Ascending aorta (tissue), 2 donors: ENCODE measurements at regions not wholly inside any gene's neighbourhood (a gene's known extent, or its start where the extent isn't known, plus 50 kb on each side); places are given as distances from the start of the nearest gene placed in this dataset.

Experiments used
- DNase-seq, 2 donors: peaks; one replicate each; pipeline ENCODE4 v3.0.0-alpha.2; 2019; ENCODE audit warnings: low spot score in 2 of 2
- H3K27ac ChIP-seq, 2 donors: fragments of 200-600 bp; sonication (generic); one replicate each; pipeline ENCODE4 v1.5.1; 2016 to 2017; ENCODE audit warnings: mild to moderate bottlenecking in 1 of 2
- H3K27me3 ChIP-seq: fragments of 200-600 bp; sonication (generic); one replicate; pipeline ENCODE4 v1.5.1; 2017
- H3K36me3 ChIP-seq, 2 donors: fragments of 200-600 bp; sonication (generic); one replicate each; pipeline ENCODE4 v1.5.1; 2016
- H3K4me1 ChIP-seq, 2 donors: fragments of 200-600 bp; sonication (generic); one replicate each; pipeline ENCODE4 v1.5.1; 2016 to 2017; ENCODE audit warnings: mild to moderate bottlenecking in 1 of 2
- H3K4me3 ChIP-seq, 2 donors: fragments of 200-600 bp; sonication (generic); one replicate each; pipeline ENCODE4 v1.5.1; 2016 to 2017; ENCODE audit warnings: mild to moderate bottlenecking in 1 of 2
- H3K9me3 ChIP-seq, 2 donors: fragments of 200-600 bp; sonication (generic); one replicate each; pipeline ENCODE4 v1.5.1; 2016
- CTCF ChIP-seq, 3 experiments: fragments of 200-600 bp in 2 of 3; fragments of 450-650 bp in 1 of 3; sonication (generic) in 2 of 3; IDR thresholded peaks; one replicate each; pipeline ENCODE4 v1.5.1; 2016 to 2019; ENCODE audit warnings: antibody characterized with exemption in 3 of 3, mild to moderate bottlenecking in 1 of 3, moderate library complexity in 1 of 3
- intact Hi-C: fragments of 100-400 bp; cut with DNase I; formaldehyde crosslinking; loops from one replicate; pipeline ENCODE4 v1.15.1; 2023

GRCh38 chr6:43970068-43970912 is 157.0 kb downstream of the MRPL14 start:
- Histone ChIP-seq H3K36me3 (no peaks in the 10 kb centered on the region), H3K27me3 (no peaks in the 10 kb centered on the region), H3K4me3 (no peak overlapping the region), H3K9me3 (no peaks in the 10 kb centered on the region), H3K4me1 (peaks cover 0 to 17% of the 10 kb centered on the region in 2 donors), H3K27ac (no peak overlapping the region)
- no peak for TF ChIP-seq CTCF (IDR thresholded peaks at IDR 0.05)
- intact Hi-C loops, result loop anchor here (5.0 kb wide), 1 partner anchor 107 kb away; no protein-coding TSS in a partner anchor
- DNase-seq, result no peak

- DNase-seq, result no peak
Measured at GRCh38 chr6:43969158-43969981, 157.9 kb downstream of the MRPL14 start.

GRCh38 chr6:43968110-43968965 is 158.9 kb downstream of the MRPL14 start:
- intact Hi-C loops, result no loop called here
- no peaks in the 10 kb centered on the region for H3K36me3 ChIP-seq
- H3K4me3 ChIP-seq, result no peak overlapping the region
- no peak overlapping the region for H3K27ac ChIP-seq
- H3K4me1 ChIP-seq, result peaks cover 0 to 17% of the 10 kb centered on the region in 2 donors
- no peak for TF ChIP-seq CTCF (IDR thresholded peaks at IDR 0.05)
- no peak for DNase-seq
- H3K9me3 ChIP-seq, result no peaks in the 10 kb centered on the region
- H3K27me3 ChIP-seq, result no peaks in the 10 kb centered on the region

More at GRCh38 chr6:43969158-43969981, 157.9 kb downstream of the MRPL14 start:
- no peaks in the 10 kb centered on the region for H3K9me3 ChIP-seq
- no peak overlapping the region for H3K4me3 ChIP-seq
- no peak for TF ChIP-seq CTCF (IDR thresholded peaks at IDR 0.05)
- no peaks in the 10 kb centered on the region for H3K27me3 ChIP-seq
- no peaks in the 10 kb centered on the region for H3K36me3 ChIP-seq
- intact Hi-C loops, result no loop called here
- H3K27ac ChIP-seq, result no peak overlapping the region
- peaks cover 0 to 17% of the 10 kb centered on the region in 2 donors for H3K4me1 ChIP-seq

- TF ChIP-seq CTCF (IDR thresholded peaks at IDR 0.05), result no peak
- Histone ChIP-seq H3K27ac (no peak overlapping the region), H3K4me1 (peaks cover 0 to 13% of the 10 kb centered on the region in 2 donors), H3K4me3 (no peak overlapping the region), H3K27me3 (no peaks in the 10 kb centered on the region), H3K36me3 (no peaks in the 10 kb centered on the region), H3K9me3 (no peaks in the 10 kb centered on the region)
- intact Hi-C loops, result no loop called here
- no peak for DNase-seq
Measured at GRCh38 chr6:43967719-43968091, 159.5 kb downstream of the MRPL14 start.
